ENCODE measurements at regions not wholly inside any gene's neighbourhood (a gene's known extent, or its start where the extent isn't known, plus 50 kb on each side); places are given as distances from the start of the nearest gene placed in this dataset.

GRCh38 chr16:82260212-82260795, 90.3 kb upstream of the MPHOSPH6 start:
- TF ChIP-seq FOXA1 (IDR thresholded peaks at IDR 0.05), result no peak
- no peak for TF ChIP-seq ARNT (IDR thresholded peaks at IDR 0.05)
- no peak for TF ChIP-seq ZNF384 (IDR thresholded peaks at IDR 0.05)
- TF ChIP-seq, protein P1, sequence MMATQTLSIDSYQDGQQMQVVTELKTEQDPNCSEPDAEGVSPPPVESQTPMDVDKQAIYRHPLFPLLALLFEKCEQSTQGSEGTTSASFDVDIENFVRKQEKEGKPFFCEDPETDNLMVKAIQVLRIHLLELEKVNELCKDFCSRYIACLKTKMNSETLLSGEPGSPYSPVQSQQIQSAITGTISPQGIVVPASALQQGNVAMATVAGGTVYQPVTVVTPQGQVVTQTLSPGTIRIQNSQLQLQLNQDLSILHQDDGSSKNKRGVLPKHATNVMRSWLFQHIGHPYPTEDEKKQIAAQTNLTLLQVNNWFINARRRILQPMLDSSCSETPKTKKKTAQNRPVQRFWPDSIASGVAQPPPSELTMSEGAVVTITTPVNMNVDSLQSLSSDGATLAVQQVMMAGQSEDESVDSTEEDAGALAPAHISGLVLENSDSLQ (IDR thresholded peaks at IDR 0.05), result no peak
- TF ChIP-seq SP1 (IDR thresholded peaks at IDR 0.05), result no peak
- no peak for TF ChIP-seq TARDBP (IDR thresholded peaks at IDR 0.05)

Measured in HEK293T (cell line).